HFFc6 (cell line): ENCODE measurements at regions not wholly inside any gene's neighbourhood (a gene's known extent, or its start where the extent isn't known, plus 50 kb on each side); places are given as distances from the start of the nearest gene placed in this dataset.

ENCODE experiments used
- DNase-seq: peaks from one replicate; pipeline ENCODE4 v3.0.0-alpha.2; 2018
- H3K27ac Mint-ChIP-seq: 2 replicates; pipeline ENCODE4 v1.8.0; 2020; ENCODE audit warnings: mild to moderate bottlenecking, mixed read lengths
- H3K27me3 Mint-ChIP-seq: 2 replicates; pipeline ENCODE4 v1.8.0; 2021; ENCODE audit warnings: mild to moderate bottlenecking, moderate library complexity, mixed read lengths; ENCODE audit not compliant: insufficient read depth
- H3K36me3 Mint-ChIP-seq: 2 replicates; pipeline ENCODE4 v1.8.0; 2021; ENCODE audit warnings: low read depth, mixed read lengths
- H3K4me1 Mint-ChIP-seq: 2 replicates; pipeline ENCODE4 v1.8.0; 2020; ENCODE audit warnings: low read depth, mixed read lengths
- H3K4me3 Mint-ChIP-seq: 2 replicates; pipeline ENCODE4 v1.8.0; 2020; ENCODE audit warnings: mild to moderate bottlenecking, moderate library complexity, mixed read lengths
- H3K9me3 Mint-ChIP-seq: 2 replicates; pipeline ENCODE4 v1.8.0; 2020; ENCODE audit warnings: mild to moderate bottlenecking, mixed read lengths
- CTCF ChIP-seq: fragments of 200-600 bp; sonication (generic); IDR thresholded peaks from 2 replicates; pipeline ENCODE4 v1.5.0; 2021; ENCODE audit warnings: antibody characterized with exemption, mild to moderate bottlenecking

DNA sequence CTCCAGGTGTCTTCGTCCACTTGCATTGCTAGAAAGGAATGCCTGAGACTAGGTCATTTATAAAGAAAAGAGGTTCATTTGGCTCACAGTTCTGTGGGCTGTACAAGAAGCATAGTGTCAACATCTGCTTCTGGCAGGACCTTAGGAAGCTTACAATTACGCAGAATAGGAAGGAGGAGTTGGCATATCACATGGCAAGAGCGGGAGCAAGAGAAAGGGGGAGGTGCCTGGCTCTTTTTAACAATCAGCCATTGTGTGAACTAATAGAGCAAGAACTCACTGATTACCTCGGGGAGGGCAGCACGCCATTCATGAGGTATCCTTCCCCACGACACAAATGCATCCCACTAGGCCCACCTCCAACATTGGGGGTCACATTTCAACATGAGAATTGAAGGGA is 134.4 kb upstream of the EFNA5 start:
- Mint-ChIP-seq H3K27me3 (peaks cover 2% of the 10 kb centered on the region; the same call in 1 of the 2 replicates), H3K4me1 (no peaks in the 10 kb centered on the region), H3K9me3 (peaks cover 4% of the 10 kb centered on the region; the same call in 1 of the 2 replicates), H3K4me3 (no peak overlapping the region), H3K27ac (no peak overlapping the region), H3K36me3 (no peaks in the 10 kb centered on the region)
- TF ChIP-seq CTCF: no peak
- DNase-seq: no peak

DNA sequence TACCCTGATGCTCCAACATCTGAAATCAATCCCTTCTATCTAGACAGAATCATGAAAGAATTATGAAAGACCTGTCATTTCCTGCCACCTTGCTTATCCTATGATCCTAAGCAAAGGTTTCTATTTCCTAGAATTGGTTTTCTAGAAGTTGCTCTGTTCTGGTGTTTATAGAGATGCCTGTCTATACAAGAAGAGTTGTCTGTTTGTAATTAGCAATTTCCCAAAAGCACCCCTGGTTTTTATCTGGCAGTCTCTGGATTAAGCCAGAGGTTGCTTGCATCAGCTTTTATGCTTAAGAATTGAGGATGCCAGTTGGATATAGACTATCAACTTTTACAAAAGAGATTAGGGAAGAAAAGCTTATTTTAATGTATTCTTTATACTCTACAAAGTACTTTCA is 133.0 kb upstream of the EFNA5 start:
- no peak for TF ChIP-seq CTCF
- Mint-ChIP-seq H3K27me3 (peaks cover 2% of the 10 kb centered on the region; the same call in 1 of the 2 replicates), H3K9me3 (peaks cover 4% of the 10 kb centered on the region; the same call in 1 of the 2 replicates), H3K27ac (no peak overlapping the region), H3K4me1 (no peaks in the 10 kb centered on the region), H3K36me3 (no peaks in the 10 kb centered on the region), H3K4me3 (no peak overlapping the region)
- no peak for DNase-seq

DNA sequence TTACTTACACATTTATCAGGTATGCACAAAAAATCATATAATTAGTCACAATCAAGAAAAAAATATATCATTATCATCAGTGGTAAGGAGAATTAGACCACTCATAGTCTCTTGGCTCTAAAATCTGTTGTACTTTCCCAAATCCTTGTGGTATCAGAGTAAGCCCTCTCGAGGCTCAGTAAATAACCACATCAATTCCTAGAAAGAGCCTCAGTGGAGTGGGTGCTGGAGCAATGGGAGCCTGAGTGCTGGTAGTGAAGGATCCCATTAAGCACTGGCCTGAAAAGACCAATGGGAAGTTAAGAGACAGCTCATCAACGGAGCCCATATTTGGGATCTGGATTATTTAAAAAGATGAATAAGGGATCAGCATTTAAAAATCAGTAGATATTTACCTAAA is 130.3 kb upstream of the EFNA5 start:
- Mint-ChIP-seq H3K27me3 (peaks cover 2% of the 10 kb centered on the region; the same call in 1 of the 2 replicates), H3K4me3 (no peak overlapping the region), H3K9me3 (peaks cover 5% of the 10 kb centered on the region; the same call in 1 of the 2 replicates), H3K27ac (no peak overlapping the region), H3K36me3 (no peaks in the 10 kb centered on the region), H3K4me1 (no peaks in the 10 kb centered on the region)
- no peak for TF ChIP-seq CTCF
- DNase-seq: no peak

DNA sequence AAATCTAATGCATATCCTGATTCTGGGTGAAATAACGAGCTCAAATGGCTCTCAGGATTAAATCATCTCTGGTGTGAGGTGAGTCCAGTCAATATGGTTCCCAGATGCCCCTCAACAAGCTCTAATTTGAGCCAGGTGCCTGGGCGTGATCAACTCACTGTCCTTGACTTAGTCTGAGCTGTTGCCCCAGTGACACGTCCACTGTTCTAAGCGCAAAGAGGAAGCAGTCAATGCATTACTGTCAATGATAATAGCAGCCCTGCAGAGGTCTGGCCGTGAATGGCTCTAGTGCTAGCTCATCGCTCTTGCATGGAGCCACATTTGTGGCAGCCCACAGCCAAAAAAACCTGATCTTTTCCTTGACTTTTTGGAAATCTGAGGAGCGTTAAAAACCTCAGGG is 128.6 kb upstream of the EFNA5 start:
- no peak for DNase-seq
- no peak overlapping the region for H3K27ac Mint-ChIP-seq
- peaks cover 22% of the 10 kb centered on the region for H3K9me3 Mint-ChIP-seq
- no peak for TF ChIP-seq CTCF
- no peaks in the 10 kb centered on the region for H3K27me3 Mint-ChIP-seq
- no peak overlapping the region for H3K4me3 Mint-ChIP-seq
- no peaks in the 10 kb centered on the region for H3K36me3 Mint-ChIP-seq
- no peaks in the 10 kb centered on the region for H3K4me1 Mint-ChIP-seq

DNA sequence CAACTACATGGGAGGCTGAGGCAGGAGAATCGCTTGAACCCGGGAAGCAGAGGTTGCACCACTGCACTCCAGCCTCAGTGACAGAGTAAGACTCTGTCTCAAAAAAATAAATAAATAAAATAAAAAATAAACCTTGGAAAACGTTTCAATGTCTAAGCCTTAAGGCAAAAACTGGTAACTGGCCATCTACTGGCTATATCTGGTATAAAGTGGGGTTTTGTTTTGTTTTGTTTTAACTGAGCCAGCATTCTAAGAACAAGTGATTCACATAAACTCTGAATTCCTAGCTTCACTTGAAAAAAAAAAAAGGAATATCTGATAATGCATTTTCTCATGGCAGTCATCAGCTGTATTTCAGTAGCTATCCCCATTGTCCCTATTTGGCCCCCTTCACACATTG is 126.1 kb upstream of the EFNA5 start:
- no peaks in the 10 kb centered on the region for H3K36me3 Mint-ChIP-seq
- no peak for TF ChIP-seq CTCF
- H3K27me3 Mint-ChIP-seq: no peaks in the 10 kb centered on the region; the same call in 1 of the 2 replicates
- H3K4me3 Mint-ChIP-seq: no peak overlapping the region
- H3K9me3 Mint-ChIP-seq: peaks cover 29% of the 10 kb centered on the region
- no peak for DNase-seq
- H3K4me1 Mint-ChIP-seq: no peaks in the 10 kb centered on the region
- no peak overlapping the region for H3K27ac Mint-ChIP-seq

- Mint-ChIP-seq H3K4me1 (no peaks in the 10 kb centered on the region), H3K36me3 (no peaks in the 10 kb centered on the region), H3K9me3 (peaks cover 29% of the 10 kb centered on the region), H3K4me3 (no peak overlapping the region), H3K27me3 (no peaks in the 10 kb centered on the region; the same call in 1 of the 2 replicates), H3K27ac (no peak overlapping the region)
- no peak for TF ChIP-seq CTCF
- no peak for DNase-seq
Observed at GRCh38 chr5:107794741-107795140, 124.0 kb upstream of the EFNA5 start.
